ENCODE measurements at regions not wholly inside any gene's neighbourhood (a gene's known extent, or its start where the extent isn't known, plus 50 kb on each side); places are given as distances from the start of the nearest gene placed in this dataset.

DNA sequence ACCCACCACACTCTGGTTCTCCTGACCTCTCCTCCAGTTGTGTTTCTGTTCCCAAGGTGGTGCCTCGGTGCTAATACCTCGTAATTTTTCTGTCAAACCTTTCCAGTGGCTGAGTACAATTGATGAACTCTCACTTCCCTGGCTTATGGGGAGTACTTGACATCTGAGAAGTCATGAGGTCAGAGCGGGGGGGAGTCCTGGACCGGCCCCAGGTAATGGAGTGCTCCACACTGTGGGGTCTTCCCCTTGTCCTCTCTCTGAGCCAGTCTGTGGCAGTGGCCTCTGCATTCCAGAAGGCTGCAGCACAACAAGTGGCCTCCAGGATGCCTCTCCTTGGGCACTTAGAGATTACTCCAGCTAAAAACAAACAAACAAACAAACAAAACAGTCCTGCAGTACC, 122.5 kb upstream of the TRIM2 start:
- no peaks in the 10 kb centered on the region for H3K27me3 Mint-ChIP-seq (ENCODE audit: insufficient read depth, unreplicated experiment)
- no TSS peak for BruUV-seq (replicated peaks)
- ChIA-PET CTCF (interaction anchor here (0.5 to 8.1 kb wide), 13 partner anchors 14 to 444 kb away, joined by 3 to 235 read pairs (median 5); no protein-coding TSS in a partner anchor), POLR2A (interaction anchor here (0.7 to 2.5 kb wide), 4 partner anchors 40 to 544 kb away, joined by 3 to 9 read pairs (median 4); partner anchors contain the start of gene FHDC1)
- H3K4me1 Mint-ChIP-seq (ENCODE audit: insufficient read depth, unreplicated experiment), result peaks cover 15% of the 10 kb centered on the region
- H3K9me3 Mint-ChIP-seq (ENCODE audit: unreplicated experiment), result no peaks in the 10 kb centered on the region
- TF ChIP-seq, protein P1, sequence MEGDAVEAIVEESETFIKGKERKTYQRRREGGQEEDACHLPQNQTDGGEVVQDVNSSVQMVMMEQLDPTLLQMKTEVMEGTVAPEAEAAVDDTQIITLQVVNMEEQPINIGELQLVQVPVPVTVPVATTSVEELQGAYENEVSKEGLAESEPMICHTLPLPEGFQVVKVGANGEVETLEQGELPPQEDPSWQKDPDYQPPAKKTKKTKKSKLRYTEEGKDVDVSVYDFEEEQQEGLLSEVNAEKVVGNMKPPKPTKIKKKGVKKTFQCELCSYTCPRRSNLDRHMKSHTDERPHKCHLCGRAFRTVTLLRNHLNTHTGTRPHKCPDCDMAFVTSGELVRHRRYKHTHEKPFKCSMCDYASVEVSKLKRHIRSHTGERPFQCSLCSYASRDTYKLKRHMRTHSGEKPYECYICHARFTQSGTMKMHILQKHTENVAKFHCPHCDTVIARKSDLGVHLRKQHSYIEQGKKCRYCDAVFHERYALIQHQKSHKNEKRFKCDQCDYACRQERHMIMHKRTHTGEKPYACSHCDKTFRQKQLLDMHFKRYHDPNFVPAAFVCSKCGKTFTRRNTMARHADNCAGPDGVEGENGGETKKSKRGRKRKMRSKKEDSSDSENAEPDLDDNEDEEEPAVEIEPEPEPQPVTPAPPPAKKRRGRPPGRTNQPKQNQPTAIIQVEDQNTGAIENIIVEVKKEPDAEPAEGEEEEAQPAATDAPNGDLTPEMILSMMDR (IDR thresholded peaks at IDR 0.05; ENCODE audit: unreplicated experiment), result no peak
- H3K27ac Mint-ChIP-seq (ENCODE audit: low read depth, unreplicated experiment), result no peak overlapping the region
- intact Hi-C loops (cut with micrococcal nuclease), result loop anchor here (2.0 to 10.0 kb wide), 2 partner anchors 145 to 493 kb away; partner anchors contain the start of gene FHDC1
- H3K4me3 Mint-ChIP-seq (ENCODE audit: unreplicated experiment), result no peak overlapping the region
- no peak for DNase-seq (ENCODE audit: unreplicated experiment)
- H3K36me3 Mint-ChIP-seq (ENCODE audit: insufficient read depth, unreplicated experiment), result no peaks in the 10 kb centered on the region

DNA sequence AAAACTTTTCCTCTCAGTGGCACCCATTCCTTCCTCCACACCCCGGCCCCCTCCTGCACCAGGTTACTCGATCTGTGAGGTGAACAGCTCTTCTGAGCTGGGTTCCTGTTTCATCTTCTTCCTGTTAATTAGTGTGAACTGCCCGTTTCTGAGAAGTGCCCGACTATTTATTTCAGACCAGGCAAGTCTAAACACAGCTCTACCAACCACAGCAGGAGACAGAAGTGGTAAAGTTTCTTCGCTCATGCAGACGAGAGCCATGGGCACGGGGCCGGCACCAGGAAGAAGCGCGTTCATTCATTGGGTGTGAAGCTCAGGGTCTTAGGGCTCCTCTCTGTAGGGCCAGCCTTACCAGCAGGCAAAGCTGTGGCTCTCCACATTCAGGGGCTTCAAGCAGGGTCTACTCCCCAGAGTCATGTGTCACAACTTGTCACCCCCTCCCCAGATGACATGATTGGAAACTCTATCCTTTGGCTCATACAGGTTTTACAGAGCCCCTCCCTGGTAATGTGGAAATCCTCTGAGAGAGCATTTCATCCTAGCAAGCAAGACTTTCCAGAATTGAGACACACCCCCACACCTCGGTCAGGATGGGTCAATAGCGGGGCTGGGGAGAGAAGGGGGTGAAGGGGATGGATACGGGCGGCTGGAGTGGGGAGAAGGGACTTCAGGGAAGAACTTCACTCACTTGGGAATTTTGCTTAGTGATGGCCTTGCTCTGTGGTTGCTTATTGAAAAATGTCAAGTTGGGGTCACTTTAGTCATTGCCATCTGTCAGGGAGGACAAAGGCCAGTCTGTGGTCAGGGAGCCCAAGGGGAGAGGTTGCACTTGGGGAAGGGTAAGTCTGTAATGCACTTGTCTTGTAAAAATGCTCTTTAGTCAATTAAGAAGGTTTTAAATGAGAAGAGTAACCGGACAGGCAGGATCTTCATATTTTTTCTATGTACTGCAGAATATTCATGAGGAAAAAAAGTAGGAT, 121.6 kb upstream of the TRIM2 start:
- DNase-seq (ENCODE audit: unreplicated experiment), result no peak
- no peaks in the 10 kb centered on the region for H3K36me3 Mint-ChIP-seq (ENCODE audit: insufficient read depth, unreplicated experiment)
- H3K9me3 Mint-ChIP-seq (ENCODE audit: unreplicated experiment), result no peaks in the 10 kb centered on the region
- no peaks in the 10 kb centered on the region for H3K27me3 Mint-ChIP-seq (ENCODE audit: insufficient read depth, unreplicated experiment)
- peak overlapping the region; percentile 67 for H3K27ac Mint-ChIP-seq (ENCODE audit: low read depth, unreplicated experiment)
- POLR2A ChIA-PET, result interaction anchor here (0.7 to 2.5 kb wide), 9 partner anchors 8 to 660 kb away, joined by 3 to 9 read pairs (median 6); partner anchors contain the start of gene FHDC1
- BruUV-seq (replicated peaks), result no TSS peak
- H3K4me1 Mint-ChIP-seq (ENCODE audit: insufficient read depth, unreplicated experiment), result peaks cover 15% of the 10 kb centered on the region
- TF ChIP-seq, protein P1 (IDR thresholded peaks at IDR 0.05; ENCODE audit: unreplicated experiment), result no peak
- intact Hi-C loops (cut with micrococcal nuclease), result loop anchor here (1.0 to 10.0 kb wide), 4 partner anchors 46 to 492 kb away; partner anchors contain the start of gene FHDC1
- CTCF ChIA-PET, result interaction anchor here (0.5 to 8.1 kb wide), 59 partner anchors 7 to 1708 kb away, joined by 3 to 235 read pairs (median 4); partner anchors contain the start of genes ARFIP1 and TIGD4
- no peak overlapping the region for H3K4me3 Mint-ChIP-seq (ENCODE audit: unreplicated experiment)

DNA sequence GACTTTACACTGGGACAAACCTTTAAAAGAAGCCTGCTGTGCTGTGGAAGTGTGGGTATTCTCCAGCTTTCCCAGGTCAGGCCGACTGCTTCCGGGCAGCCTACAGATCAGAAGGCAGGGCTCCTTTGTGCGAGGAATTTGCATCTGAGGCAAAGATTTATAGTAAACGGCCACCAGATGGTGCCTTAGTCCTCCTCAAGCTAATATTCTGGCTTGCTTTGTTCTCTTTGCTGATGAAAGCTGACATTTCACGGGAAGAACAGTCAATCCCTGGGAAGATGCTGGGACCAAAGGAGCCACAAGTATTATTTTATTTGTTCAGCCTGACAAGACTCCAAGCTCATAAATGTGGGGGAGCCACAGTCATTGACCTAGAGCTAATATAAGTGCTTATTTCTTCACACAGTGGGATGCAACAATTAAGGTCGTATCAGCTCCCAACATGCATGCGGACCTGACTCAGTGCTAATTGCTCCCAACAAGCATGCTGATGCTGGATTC, 120.7 kb upstream of the TRIM2 start:
- Mint-ChIP-seq H3K27me3 (ENCODE audit: insufficient read depth, unreplicated experiment) (no peaks in the 10 kb centered on the region), H3K27ac (ENCODE audit: low read depth, unreplicated experiment) (peak overlapping the region; percentile 67), H3K4me3 (ENCODE audit: unreplicated experiment) (no peak overlapping the region), H3K9me3 (ENCODE audit: unreplicated experiment) (no peaks in the 10 kb centered on the region), H3K36me3 (ENCODE audit: insufficient read depth, unreplicated experiment) (no peaks in the 10 kb centered on the region), H3K4me1 (ENCODE audit: insufficient read depth, unreplicated experiment) (peaks cover 15% of the 10 kb centered on the region)
- TF ChIP-seq, protein P1 (IDR thresholded peaks at IDR 0.05; ENCODE audit: unreplicated experiment), result peak; percentile 57
- peak; percentile 83 for DNase-seq (ENCODE audit: unreplicated experiment)
- ChIA-PET CTCF (interaction anchor here (0.5 to 8.1 kb wide), 63 partner anchors 8 to 1926 kb away, joined by 3 to 235 read pairs (median 4); partner anchors contain the start of genes ARFIP1 and TIGD4), POLR2A (interaction anchor here (0.7 to 2.5 kb wide), 9 partner anchors 9 to 237 kb away, joined by 3 to 9 read pairs (median 6); partner anchors contain the start of gene FHDC1)
- intact Hi-C loops (cut with micrococcal nuclease), result loop anchor here (1.0 to 10.0 kb wide), 4 partner anchors 45 to 491 kb away; partner anchors contain the start of gene FHDC1
- BruUV-seq (replicated peaks), result no TSS peak
